Tibial nerve (tissue), 4 donors: ENCODE measurements at regions not wholly inside any gene's neighbourhood (a gene's known extent, or its start where the extent isn't known, plus 50 kb on each side); places are given as distances from the start of the nearest gene placed in this dataset.

Source experiments
- CTCF ChIP-seq, 5 experiments: fragments of 200-600 bp in 3 of 5; fragments of 450-650 bp in 2 of 5; sonication (generic) in 3 of 5; IDR thresholded peaks; one replicate each; pipeline ENCODE4 v1.5.1; 2016 to 2019; ENCODE audit warnings: antibody characterized with exemption in 5 of 5, mild to moderate bottlenecking in 3 of 5, moderate library complexity in 2 of 5
- EP300 ChIP-seq, 2 donors: sonication (generic); formaldehyde crosslinking; IDR thresholded peaks; one replicate each; pipeline ENCODE4 v1.6.1; 2017; ENCODE audit warnings: antibody characterized with exemption in 2 of 2, mild to moderate bottlenecking in 1 of 2
- POLR2A ChIP-seq, 2 donors: fragments of 450-650 bp; IDR thresholded peaks; one replicate each; pipeline ENCODE4 v1.6.1; 2017; ENCODE audit warnings: antibody characterized with exemption in 2 of 2, mild to moderate bottlenecking in 2 of 2, moderate library complexity in 2 of 2

DNA sequence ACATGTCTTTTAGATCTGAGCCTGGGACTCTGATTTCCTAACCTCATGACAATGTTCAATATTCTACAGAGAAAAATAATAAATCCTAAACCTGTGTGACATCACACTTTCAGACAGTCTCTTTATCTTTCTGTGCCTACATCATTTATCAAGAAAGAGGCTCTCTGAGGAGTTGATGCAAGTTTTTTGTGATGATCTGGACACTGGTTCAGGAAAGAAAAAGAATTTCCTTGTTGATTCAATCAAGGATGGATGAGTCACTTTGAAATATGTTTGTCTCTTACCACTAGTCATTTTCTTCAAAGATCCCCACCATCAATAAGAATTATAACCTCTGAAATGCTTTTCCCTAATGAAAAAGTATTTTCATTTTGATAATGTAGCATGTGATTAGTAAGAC lies 404.6 kb downstream of the WDR72 start:
- TF ChIP-seq CTCF (IDR thresholded peaks at IDR 0.05) (no peak), POLR2A (IDR thresholded peaks at IDR 0.05) (no peak), EP300 (IDR thresholded peaks at IDR 0.05) (no peak)
